IMR-90 (cell line): ENCODE measurements at regions not wholly inside any gene's neighbourhood (a gene's known extent, or its start where the extent isn't known, plus 50 kb on each side); places are given as distances from the start of the nearest gene placed in this dataset.

Experiments
- ATAC-seq: fragments of 200-7000 bp; cut with Tn5 transposase; 2 replicates; pipeline ENCODE4 v1.9.1; 2020; ENCODE audit warnings: low read depth, mild to moderate bottlenecking, moderate library complexity
- BruUV-seq: library from RNA; stranded (reverse); fragments of 400-500 nt; replicated peaks from 2 replicates; lab custom pipeline; 2021; lab: Mats Ljungman, UMichigan
- CTCF ChIA-PET: fragments of 300-600 bp; formaldehyde crosslinking; extraction: SDS; loops from one replicate; lab custom pipeline; 2021; ENCODE audit warnings: antibody characterized with exemption; lab: Yijun Ruan, JAX
- POLR2A ChIA-PET: fragments of 300-600 bp; sonication (Branson Sonifier 250); formaldehyde crosslinking; loops from one replicate; lab custom pipeline; 2022; ENCODE audit warnings: antibody characterized with exemption; ENCODE audit not compliant: unreplicated experiment; lab: Charles Lee
- DNase-seq: peaks from one replicate; pipeline ENCODE4 v3.0.0; 2013
- H2AFZ ChIP-seq: replicated peaks from 2 replicates; pipeline ENCODE3; 2013; ENCODE audit warnings: low read length, mild to moderate bottlenecking; ENCODE audit not compliant: poor library complexity
- H2AK5ac ChIP-seq: 2 replicates; pipeline ENCODE4 v1.6.1; 2013; ENCODE audit warnings: low read depth, low read length, inconsistent platforms
- H2AK9ac ChIP-seq: replicated peaks from 2 replicates; pipeline ENCODE3; 2013; ENCODE audit warnings: mild to moderate bottlenecking, low read depth, low read length, moderate library complexity; ENCODE audit not compliant: poor library complexity
- H2BK120ac ChIP-seq: 2 replicates; pipeline ENCODE4 v1.6.1; 2013; ENCODE audit warnings: low read depth, low read length, inconsistent platforms
- H2BK15ac ChIP-seq: 3 replicates; pipeline ENCODE4 v1.6.1; 2013; ENCODE audit warnings: low read depth, low read length, inconsistent platforms
- H2BK20ac ChIP-seq: 2 replicates; pipeline ENCODE4 v1.6.1; 2013; ENCODE audit warnings: low read depth, mild to moderate bottlenecking, inconsistent platforms, low read length, moderate library complexity
- H2BK5ac ChIP-seq: 2 replicates; pipeline ENCODE4 v1.6.1; 2013; ENCODE audit warnings: mild to moderate bottlenecking, low read depth, low read length, inconsistent platforms; ENCODE audit not compliant: poor library complexity, severe bottlenecking
- H3K14ac ChIP-seq: replicated peaks from 2 replicates; pipeline ENCODE4 v1.6.1; 2013; ENCODE audit warnings: low read depth, low read length, inconsistent platforms
- H3K18ac ChIP-seq: 2 replicates; pipeline ENCODE4 v1.6.1; 2013; ENCODE audit warnings: low read depth, low read length, control low read depth
- H3K23ac ChIP-seq: 2 replicates; pipeline ENCODE4 v1.6.1; 2013; ENCODE audit warnings: low read depth, low read length, inconsistent platforms
- H3K27ac ChIP-seq: 2 replicates; pipeline ENCODE4 v1.5.1; 2013; ENCODE audit warnings: mild to moderate bottlenecking, control low read depth, low read length; ENCODE audit not compliant: insufficient read depth
- H3K27me3 ChIP-seq: 2 replicates; pipeline ENCODE4 v1.6.1; 2013; ENCODE audit warnings: low read length; ENCODE audit not compliant: control insufficient read depth, insufficient read depth
- H3K36me3 ChIP-seq: 2 replicates; pipeline ENCODE4 v1.6.1; 2013; ENCODE audit warnings: low read length, mixed read lengths; ENCODE audit not compliant: control insufficient read depth, insufficient read depth
- H3K4ac ChIP-seq: 2 replicates; pipeline ENCODE4 v1.6.1; 2013; ENCODE audit warnings: low read depth, low read length, inconsistent platforms
- H3K4me1 ChIP-seq: 2 replicates; pipeline ENCODE4 v1.6.1; 2013; ENCODE audit warnings: low read length, mixed read lengths; ENCODE audit not compliant: control insufficient read depth, insufficient read depth
- H3K4me2 ChIP-seq: 2 replicates; pipeline ENCODE4 v1.6.1; 2013; ENCODE audit warnings: low read depth, mild to moderate bottlenecking, control low read depth, low read length, moderate library complexity
- H3K4me3 ChIP-seq: 2 replicates; pipeline ENCODE4 v1.5.1; 2013; ENCODE audit warnings: low read depth, mild to moderate bottlenecking, control low read depth, low read length, moderate library complexity; ENCODE audit not compliant: insufficient read depth
- H3K56ac ChIP-seq: 2 replicates; pipeline ENCODE4 v1.6.1; 2013; ENCODE audit warnings: low read length, inconsistent platforms; ENCODE audit not compliant: insufficient read depth; ENCODE audit errors: extremely low read depth
- H3K79me1 ChIP-seq, 2 experiments: 2 replicates each; pipeline ENCODE4 v1.6.1; 2013; ENCODE audit warnings: low read length in 2 of 2, inconsistent platforms in 1 of 2, low read depth in 1 of 2
- H3K9ac ChIP-seq: 2 replicates; pipeline ENCODE4 v1.6.1; 2013; ENCODE audit warnings: low read depth, low read length, control low read depth
- H3K9me1 ChIP-seq: 2 replicates; pipeline ENCODE4 v1.6.1; 2013; ENCODE audit warnings: low read length, inconsistent platforms; ENCODE audit not compliant: insufficient read depth
- H3K9me3 ChIP-seq: 2 replicates; pipeline ENCODE4 v1.6.1; 2013; ENCODE audit warnings: low read length; ENCODE audit not compliant: control insufficient read depth, insufficient read depth
- H4K20me1 ChIP-seq: 2 replicates; pipeline ENCODE4 v1.6.1; 2013; ENCODE audit warnings: low read length, inconsistent platforms; ENCODE audit not compliant: insufficient read depth
- H4K5ac ChIP-seq: 2 replicates; pipeline ENCODE4 v1.6.1; 2013; ENCODE audit warnings: mild to moderate bottlenecking, low read depth, low read length, control low read depth
- H4K8ac ChIP-seq, 2 experiments: 2 replicates each; pipeline ENCODE4 v1.6.1; 2013; ENCODE audit warnings: low read depth in 2 of 2, low read length in 2 of 2, control low read depth in 1 of 2, inconsistent platforms in 1 of 2
- H4K91ac ChIP-seq: 2 replicates; pipeline ENCODE4 v1.6.1; 2013; ENCODE audit warnings: low read depth, low read length, inconsistent platforms; ENCODE audit not compliant: insufficient read depth
- BHLHE40 ChIP-seq: fragments of 150-350 bp; IDR thresholded peaks from 2 replicates; pipeline ENCODE4 v1.6.1; 2016; ENCODE audit warnings: mild to moderate bottlenecking, low read depth, low read length
- CEBPB ChIP-seq: IDR thresholded peaks from 2 replicates; pipeline ENCODE4 v1.6.1; 2012; ENCODE audit warnings: low read depth, low read length, improper control_type of control experiment
- CHD1 ChIP-seq: IDR thresholded peaks from 2 replicates; pipeline ENCODE4 v1.6.1; 2012; ENCODE audit warnings: low read depth, low read length, improper control_type of control experiment
- CTCF ChIP-seq: conservative IDR thresholded peaks from 2 replicates; pipeline ENCODE4 v1.5.1; 2012; ENCODE audit warnings: mild to moderate bottlenecking, low read depth, low read length, improper control_type of control experiment
- ELK1 ChIP-seq: fragments of 150-350 bp; IDR thresholded peaks from 2 replicates; pipeline ENCODE4 v1.6.1; 2016; ENCODE audit warnings: low read depth, mild to moderate bottlenecking, low read length, moderate library complexity, borderline replicate concordance
- FOS ChIP-seq: fragments of 150-350 bp; IDR thresholded peaks from 2 replicates; pipeline ENCODE4 v1.6.1; 2016; ENCODE audit warnings: low read depth, low read length
- MAFK ChIP-seq: IDR thresholded peaks from 2 replicates; pipeline ENCODE4 v1.6.1; 2012; ENCODE audit warnings: low read depth, low read length, improper control_type of control experiment
- MXI1 ChIP-seq: IDR thresholded peaks from 2 replicates; pipeline ENCODE4 v1.6.1; 2012; ENCODE audit warnings: low read depth, mild to moderate bottlenecking, low read length, moderate library complexity, borderline replicate concordance
- NFE2L2 ChIP-seq: fragments of 150-350 bp; IDR thresholded peaks from 2 replicates; pipeline ENCODE4 v1.6.1; 2016; ENCODE audit warnings: low read depth, mild to moderate bottlenecking, low read length
- POLR2A ChIP-seq: IDR thresholded peaks from 2 replicates; pipeline ENCODE4 v1.6.1; 2012; ENCODE audit warnings: mild to moderate bottlenecking, low read depth, low read length
- RAD21 ChIP-seq: IDR thresholded peaks from 2 replicates; pipeline ENCODE4 v1.6.1; 2012; ENCODE audit warnings: low read length, improper control_type of control experiment
- RCOR1 ChIP-seq: IDR thresholded peaks from 2 replicates; pipeline ENCODE4 v1.6.1; 2012; ENCODE audit warnings: mild to moderate bottlenecking, low read length, improper control_type of control experiment; ENCODE audit not compliant: insufficient replicate concordance
- SMC3 ChIP-seq: fragments of 150-350 bp; IDR thresholded peaks from 2 replicates; pipeline ENCODE4 v1.6.1; 2016; ENCODE audit warnings: low read depth, mild to moderate bottlenecking, antibody characterized with exemption, low read length, moderate library complexity
- USF2 ChIP-seq: fragments of 150-350 bp; IDR thresholded peaks from 2 replicates; pipeline ENCODE4 v1.6.1; 2017; ENCODE audit warnings: mild to moderate bottlenecking, antibody characterized with exemption, low read length, low read depth
- WGBS, 2 experiments: methylation state at CpG; one replicate each; pipeline versions ENCODE4 v1.1.5 to v1.1.7; 2013; ENCODE audit warnings: missing lambda C conversion rate in 2 of 2; ENCODE audit not compliant: insufficient read length in 1 of 2; ENCODE audit errors: extremely low coverage in 2 of 2; 5-methylcytosine and 5-hydroxymethylcytosine counted together
- dilution Hi-C: fragments of 300-500 bp; cut with HindIII; formaldehyde crosslinking; loops from one replicate; pipeline ENCODE4 v1.14.3; 2018; ENCODE audit warnings: low sequenced_read_pairs; ENCODE audit not compliant: unreplicated experiment
- in situ Hi-C: fragments of 300-500 bp; cut with MboI; formaldehyde crosslinking; loops from 3 replicates; pipeline ENCODE4 v1.14.3; 2019; ENCODE audit warnings: low sequenced_read_pairs, inconsistent platforms, mixed read lengths
- intact Hi-C: fragments of 100-400 bp; cut with micrococcal nuclease; formaldehyde crosslinking; loops from 2 replicates; pipeline ENCODE4 v1.10.0; 2022

GRCh38 chr2:12842917-12843316 lies 126.2 kb downstream of the TRIB2 start:
- Histone ChIP-seq H3K79me1 (no peaks in the 10 kb centered on the region), H4K20me1 (no peaks in the 10 kb centered on the region), H2BK20ac (no peak overlapping the region), H4K91ac (no peak overlapping the region), H3K4me1 (0 out of 2 replicates have a peak, but pooled peaks cover 2% of the 10 kb centered on the region), H3K4me2 (no peak overlapping the region), H2BK15ac (no peak overlapping the region), H2AFZ (no peak overlapping the region), H2BK120ac (no peak overlapping the region), H2BK5ac (no peak overlapping the region), H4K5ac (no peak overlapping the region), H3K4ac (no peak overlapping the region), H3K56ac (no peak overlapping the region), H3K27ac (no peak overlapping the region), H2AK5ac (no peak overlapping the region), H3K18ac (no peak overlapping the region), H3K27me3 (no peaks in the 10 kb centered on the region), H3K9ac (no peak overlapping the region), H3K14ac (no peak overlapping the region), H3K9me1 (0 out of 2 replicates have a peak, but pooled peaks cover 2% of the 10 kb centered on the region), H4K8ac (no peak overlapping the region), H3K23ac (no peak overlapping the region), H3K4me3 (no peak overlapping the region), H3K9me3 (no peaks in the 10 kb centered on the region), H2AK9ac (no peak overlapping the region), H3K36me3 (no peaks in the 10 kb centered on the region)
- TF ChIP-seq NFE2L2 = no peak
- no peak for TF ChIP-seq CEBPB
- TF ChIP-seq FOS = no peak
- no peak for TF ChIP-seq RAD21
- no peak for TF ChIP-seq MAFK
- TF ChIP-seq POLR2A = no peak
- TF ChIP-seq CHD1 = no peak
- no peak for TF ChIP-seq MXI1
- no peak for TF ChIP-seq CTCF
- TF ChIP-seq ELK1 = no peak
- no peak for TF ChIP-seq BHLHE40
- no peak for TF ChIP-seq RCOR1
- TF ChIP-seq USF2 = no peak
- no peak for TF ChIP-seq SMC3
- intact Hi-C loops = no loop called here
- ATAC-seq (no peak), DNase-seq (no peak)
- in situ Hi-C loops = no loop called here
- dilution Hi-C loops = no loop called here
- CTCF ChIA-PET = no interaction called here
- no CpG with 5 or more reads among the region's 4 CpGs for WGBS, 2 experiments
- POLR2A ChIA-PET = interaction anchor here (0.6 kb wide), 1 partner anchor 126 kb away, joined by 3 read pairs; no protein-coding TSS in a partner anchor
- no TSS peak for BruUV-seq
